Sigmoid colon (tissue), 6 donors: ENCODE measurements at regions not wholly inside any gene's neighbourhood (a gene's known extent, or its start where the extent isn't known, plus 50 kb on each side); places are given as distances from the start of the nearest gene placed in this dataset.

Experiments
- DNase-seq: peaks from one replicate; pipeline ENCODE4 v3.0.0-alpha.2; 2019
- H3K27ac ChIP-seq, 4 donors: fragments of 200-600 bp; sonication (generic); one replicate each; pipeline ENCODE4 v1.5.1; 2016 to 2019; ENCODE audit warnings: mild to moderate bottlenecking in 1 of 4
- H3K27me3 ChIP-seq, 3 donors: fragments of 200-600 bp; sonication (generic); one replicate each; pipeline ENCODE4 v1.5.1; 2019; ENCODE audit warnings: mild to moderate bottlenecking in 1 of 3
- H3K36me3 ChIP-seq, 4 donors: fragments of 200-600 bp; sonication (generic); one replicate each; pipeline ENCODE4 v1.5.1; 2016 to 2019
- H3K4me1 ChIP-seq, 4 donors: fragments of 200-600 bp; sonication (generic); one replicate each; pipeline ENCODE4 v1.5.1; 2017 to 2019
- H3K4me3 ChIP-seq, 4 donors: fragments of 200-600 bp; sonication (generic); one replicate each; pipeline ENCODE4 v1.5.1; 2017 to 2019; ENCODE audit warnings: mild to moderate bottlenecking in 2 of 4, moderate library complexity in 1 of 4
- H3K9me3 ChIP-seq, 4 donors: fragments of 200-600 bp in 3 of 4; sonication (generic) in 3 of 4; one replicate each; pipeline versions ENCODE4 v1.5.1 to v1.6.1; 2013 to 2019
- CTCF ChIP-seq, 4 experiments: fragments of 450-650 bp in 3 of 4; fragments of 200-600 bp in 1 of 4; IDR thresholded peaks; one replicate each; pipeline ENCODE4 v1.5.1; 2016 to 2019; ENCODE audit warnings: antibody characterized with exemption in 4 of 4, mild to moderate bottlenecking in 3 of 4, moderate library complexity in 2 of 4
- EP300 ChIP-seq, 4 donors: sonication (generic); formaldehyde crosslinking; IDR thresholded peaks; one replicate each; pipeline ENCODE4 v1.6.1; 2017; ENCODE audit warnings: antibody characterized with exemption in 4 of 4
- POLR2A ChIP-seq, 2 donors: fragments of 450-650 bp; IDR thresholded peaks; one replicate each; pipeline ENCODE4 v1.6.1; 2016; ENCODE audit warnings: antibody characterized with exemption in 2 of 2, mild to moderate bottlenecking in 2 of 2, moderate library complexity in 2 of 2
- POLR2AphosphoS5 ChIP-seq, 4 donors: sonication (generic); formaldehyde crosslinking; IDR thresholded peaks; one replicate each; pipeline ENCODE4 v1.6.1; 2017; ENCODE audit warnings: antibody characterized with exemption in 4 of 4
- WGBS, 2 donors: extraction: QIAGEN DNeasy Blood & Tissue Kit; methylation state at CpG; one replicate each; pipeline ENCODE4 v1.1.7; 2013; 5-methylcytosine and 5-hydroxymethylcytosine counted together
- intact Hi-C: fragments of 100-400 bp; cut with DNase I; formaldehyde crosslinking; loops from one replicate; pipeline ENCODE4 v1.15.1; 2023
- donor health status: healthy with polysubstance abuse.
- donor health status: healthy.

GRCh38 chr3:13219077-13219901, 146.1 kb upstream of the IQSEC1 start:
- WGBS, 2 donors: 86 to 89% methylated on average over 20 of the region's 20 CpGs
- TF ChIP-seq EP300 (IDR thresholded peaks at IDR 0.05) (no peak), CTCF (IDR thresholded peaks at IDR 0.05) (no peak), POLR2AphosphoS5 (IDR thresholded peaks at IDR 0.05) (no peak), POLR2A (IDR thresholded peaks at IDR 0.05) (no peak)
- Histone ChIP-seq H3K27me3 (no peaks in the 10 kb centered on the region), H3K9me3 (no peaks in the 10 kb centered on the region), H3K36me3 (no peaks in the 10 kb centered on the region), H3K27ac (no peak overlapping the region), H3K4me3 (no peak overlapping the region), H3K4me1 (no peaks in the 10 kb centered on the region)
- no peak for DNase-seq
- intact Hi-C loops: no loop called here

GRCh38 chr3:13218541-13218908, 145.3 kb upstream of the IQSEC1 start:
- 76 to 81% methylated on average over 4 of the region's 4 CpGs for WGBS, 2 donors
- TF ChIP-seq POLR2AphosphoS5 (IDR thresholded peaks at IDR 0.05) (no peak), POLR2A (IDR thresholded peaks at IDR 0.05) (no peak), EP300 (IDR thresholded peaks at IDR 0.05) (no peak), CTCF (IDR thresholded peaks at IDR 0.05) (no peak)
- Histone ChIP-seq H3K27me3 (no peaks in the 10 kb centered on the region), H3K36me3 (no peaks in the 10 kb centered on the region), H3K4me3 (no peak overlapping the region), H3K9me3 (no peaks in the 10 kb centered on the region), H3K4me1 (no peaks in the 10 kb centered on the region), H3K27ac (no peak overlapping the region)
- intact Hi-C loops: no loop called here
- DNase-seq: no peak

DNA sequence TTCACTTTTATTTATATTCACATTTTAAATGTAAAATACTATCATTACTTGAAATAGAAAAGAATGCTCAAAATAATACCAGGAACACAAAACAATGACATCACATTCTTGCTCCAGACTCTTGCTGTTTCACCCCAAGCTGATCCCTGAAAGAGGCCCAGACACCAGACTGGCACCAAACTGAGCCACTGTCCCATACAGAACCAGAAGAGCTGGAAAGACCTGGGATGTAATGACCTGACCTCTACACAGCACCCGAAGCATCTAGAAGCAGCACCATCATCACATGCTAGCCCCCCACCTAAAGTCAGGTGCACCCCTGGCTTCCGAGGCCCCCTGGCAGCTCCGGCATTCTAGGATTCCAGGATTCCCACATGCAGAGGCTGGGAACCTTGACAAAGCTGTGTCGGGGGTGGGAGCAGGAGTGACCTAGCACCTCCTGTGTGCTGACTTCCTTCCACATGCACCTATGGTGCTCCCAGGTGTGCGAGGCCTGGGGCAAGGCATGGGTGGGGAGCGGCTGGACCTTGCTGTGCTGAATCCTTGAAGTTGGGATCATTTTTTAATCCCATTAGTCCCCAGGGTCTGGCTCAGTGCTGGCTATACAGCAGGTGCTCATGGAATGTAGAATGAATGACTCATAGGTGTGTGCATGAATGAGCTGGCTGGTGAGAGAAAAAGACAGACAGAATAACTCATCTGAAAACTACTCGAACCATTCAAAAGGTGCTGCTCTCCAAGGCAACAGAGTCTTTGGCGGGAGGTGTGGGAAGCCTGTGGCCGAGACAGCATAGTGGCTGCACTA, 144.7 kb upstream of the IQSEC1 start:
- no peak overlapping the region for H3K4me3 ChIP-seq
- DNase-seq: no peak
- intact Hi-C loops: no loop called here
- no peaks in the 10 kb centered on the region for H3K9me3 ChIP-seq
- TF ChIP-seq POLR2AphosphoS5 (IDR thresholded peaks at IDR 0.05) (no peak), CTCF (IDR thresholded peaks at IDR 0.05) (no peak), EP300 (IDR thresholded peaks at IDR 0.05) (no peak), POLR2A (IDR thresholded peaks at IDR 0.05) (no peak)
- H3K36me3 ChIP-seq: no peaks in the 10 kb centered on the region
- H3K4me1 ChIP-seq: no peaks in the 10 kb centered on the region
- no peak overlapping the region for H3K27ac ChIP-seq
- WGBS, 2 donors: 82 to 87% methylated on average over 9 of the region's 9 CpGs
- H3K27me3 ChIP-seq: no peaks in the 10 kb centered on the region

- Histone ChIP-seq H3K27ac (no peak overlapping the region), H3K4me3 (no peak overlapping the region), H3K9me3 (no peaks in the 10 kb centered on the region), H3K36me3 (no peaks in the 10 kb centered on the region), H3K27me3 (no peaks in the 10 kb centered on the region), H3K4me1 (no peaks in the 10 kb centered on the region)
- intact Hi-C loops: no loop called here
- TF ChIP-seq CTCF (IDR thresholded peaks at IDR 0.05): no peak
- no peak for TF ChIP-seq POLR2AphosphoS5 (IDR thresholded peaks at IDR 0.05)
- TF ChIP-seq POLR2A (IDR thresholded peaks at IDR 0.05): no peak
- no peak for TF ChIP-seq EP300 (IDR thresholded peaks at IDR 0.05)
- no peak for DNase-seq
- 78 to 88% methylated on average over 2 of the region's 2 CpGs for WGBS, 2 donors
Measured at GRCh38 chr3:13217253-13217652, 144.0 kb upstream of the IQSEC1 start.
